ENCODE measurements at regions not wholly inside any gene's neighbourhood (a gene's known extent, or its start where the extent isn't known, plus 50 kb on each side); places are given as distances from the start of the nearest gene placed in this dataset.

DNA sequence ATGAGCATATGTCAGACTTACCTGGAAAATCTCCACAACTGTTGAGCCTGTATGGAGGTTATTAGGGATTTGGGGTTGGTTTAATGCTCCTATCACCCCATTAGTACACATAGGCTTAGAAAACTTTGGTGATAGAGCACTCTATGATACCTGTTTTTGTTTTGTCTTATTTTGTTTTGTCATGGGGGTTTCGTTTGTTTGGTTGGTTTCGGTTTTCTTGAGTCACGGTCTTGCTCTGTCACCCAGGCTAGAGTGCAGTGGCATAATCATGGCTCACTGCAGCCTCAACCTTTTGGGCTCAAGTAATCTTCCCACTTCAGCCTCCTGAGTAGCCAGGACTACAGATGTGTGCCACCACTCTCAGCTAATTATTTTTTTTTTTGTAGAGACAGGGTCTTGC is 70.0 kb downstream of the MZT1 start:
- Mint-ChIP-seq H3K27me3 (peaks cover 4 to 33% (median 28%) of the 10 kb centered on the region in 5 donors), H3K36me3 (no peaks in the 10 kb centered on the region), H3K9me3 (peaks cover 0 to 2% (median 0%) of the 10 kb centered on the region in 11 donors), H3K4me3 (no peak overlapping the region), H3K27ac (no peak overlapping the region), H3K4me1 (peaks cover 0 to 3% (median 0%) of the 10 kb centered on the region in 7 donors)
- Histone ChIP-seq H3K27ac (ENCODE audit: low read depth, low read length) (no peak overlapping the region), H3K4me1 (ENCODE audit: control insufficient read depth in 2 of 2, insufficient read depth in 2 of 2, low read length in 2 of 2) (no peaks in the 10 kb centered on the region), H3K4me3 (ENCODE audit: low read length) (no peak overlapping the region), H3K27me3 (ENCODE audit: control insufficient read depth in 2 of 2, insufficient read depth in 2 of 2, low read length in 2 of 2) (no peaks in the 10 kb centered on the region), H3K36me3 (ENCODE audit: control insufficient read depth in 2 of 3, insufficient read depth in 3 of 3, low read length in 3 of 3) (no peaks in the 10 kb centered on the region), H3K9me3 (ENCODE audit: control insufficient read depth in 2 of 3, low read length in 3 of 3) (no peaks in the 10 kb centered on the region)
- CTCF ChIA-PET = no interaction called here
- intact Hi-C loops (cut with micrococcal nuclease) = no loop called here
- ATAC-seq (no peak), DNase-seq (no peak)
- POLR2A ChIA-PET = no interaction called here

DNA sequence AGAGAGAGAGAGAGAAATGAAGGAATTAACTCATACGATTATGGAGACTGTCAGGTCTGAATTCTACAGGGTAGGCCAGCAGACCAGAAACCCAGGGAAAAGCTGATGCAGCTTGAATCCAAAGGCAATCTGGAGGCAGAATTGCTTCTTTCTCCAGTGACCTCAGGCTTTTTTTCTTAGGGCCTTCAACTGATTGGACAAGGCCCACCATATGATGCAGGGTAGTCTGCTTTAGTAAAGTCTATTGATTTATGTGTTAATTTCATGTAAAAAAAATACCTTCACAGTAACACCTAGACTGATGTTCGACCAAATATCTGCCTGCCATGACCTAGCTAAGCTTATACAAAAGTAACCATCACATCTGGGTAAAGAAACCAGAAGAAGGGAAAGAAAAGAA is 71.1 kb downstream of the MZT1 start:
- ATAC-seq (no peak), DNase-seq (no peak)
- no peaks in the 10 kb centered on the region for H3K9me3 ChIP-seq (ENCODE audit: control insufficient read depth in 2 of 3, low read length in 3 of 3)
- H3K27ac ChIP-seq (ENCODE audit: low read depth, low read length) = no peak overlapping the region
- Mint-ChIP-seq H3K4me1 (peaks cover 0 to 3% (median 0%) of the 10 kb centered on the region in 7 donors), H3K27ac (no peak overlapping the region), H3K4me3 (no peak overlapping the region), H3K9me3 (peaks cover 0 to 2% (median 0%) of the 10 kb centered on the region in 11 donors), H3K27me3 (peaks cover 9 to 31% (median 30%) of the 10 kb centered on the region in 5 donors), H3K36me3 (no peaks in the 10 kb centered on the region)
- intact Hi-C loops (cut with micrococcal nuclease) = no loop called here
- ChIA-PET POLR2A (no interaction called here), CTCF (no interaction called here)
- H3K36me3 ChIP-seq (ENCODE audit: control insufficient read depth in 2 of 3, insufficient read depth in 3 of 3, low read length in 3 of 3) = no peaks in the 10 kb centered on the region
- no peaks in the 10 kb centered on the region for H3K4me1 ChIP-seq (ENCODE audit: control insufficient read depth in 2 of 2, insufficient read depth in 2 of 2, low read length in 2 of 2)
- H3K27me3 ChIP-seq (ENCODE audit: control insufficient read depth in 2 of 2, insufficient read depth in 2 of 2, low read length in 2 of 2) = no peaks in the 10 kb centered on the region
- H3K4me3 ChIP-seq (ENCODE audit: low read length) = no peak overlapping the region

DNA sequence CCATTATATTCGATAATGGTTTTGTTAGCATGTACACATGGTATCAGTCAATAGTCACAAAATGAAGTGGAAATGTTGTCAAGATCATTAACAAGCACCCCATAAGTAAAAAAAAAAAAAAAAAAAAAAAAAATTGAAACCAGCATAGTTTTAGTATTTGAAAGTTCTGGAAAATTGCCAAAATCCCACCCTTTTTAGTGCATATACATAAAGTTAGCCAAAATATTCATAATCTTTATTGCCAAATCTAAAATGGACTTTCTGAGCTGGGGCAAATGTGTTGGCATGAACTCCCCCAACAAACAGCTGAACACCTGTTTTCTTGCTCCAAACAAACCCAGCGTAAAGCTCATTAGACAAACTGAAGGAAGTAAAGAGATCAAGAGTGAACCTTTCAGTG is 73.9 kb downstream of the MZT1 start:
- H3K4me3 ChIP-seq (ENCODE audit: low read length) = no peak overlapping the region
- no peak for ATAC-seq
- no peaks in the 10 kb centered on the region for H3K36me3 Mint-ChIP-seq
- H3K9me3 Mint-ChIP-seq = peaks cover 0 to 2% (median 0%) of the 10 kb centered on the region in 11 donors
- H3K27ac Mint-ChIP-seq = no peak overlapping the region
- H3K27me3 Mint-ChIP-seq = peaks cover 11 to 35% (median 27%) of the 10 kb centered on the region in 5 donors
- H3K27me3 ChIP-seq (ENCODE audit: control insufficient read depth in 2 of 2, insufficient read depth in 2 of 2, low read length in 2 of 2) = no peaks in the 10 kb centered on the region
- no peak overlapping the region for H3K4me3 Mint-ChIP-seq
- DNase-seq = no peak
- H3K9me3 ChIP-seq (ENCODE audit: control insufficient read depth in 2 of 3, low read length in 3 of 3) = no peaks in the 10 kb centered on the region
- H3K4me1 ChIP-seq (ENCODE audit: control insufficient read depth in 2 of 2, insufficient read depth in 2 of 2, low read length in 2 of 2) = no peaks in the 10 kb centered on the region
- H3K36me3 ChIP-seq (ENCODE audit: control insufficient read depth in 2 of 3, insufficient read depth in 3 of 3, low read length in 3 of 3) = no peaks in the 10 kb centered on the region
- CTCF ChIA-PET = no interaction called here
- peaks cover 0 to 3% (median 0%) of the 10 kb centered on the region in 7 donors for H3K4me1 Mint-ChIP-seq
- POLR2A ChIA-PET = no interaction called here
- H3K27ac ChIP-seq (ENCODE audit: low read depth, low read length) = no peak overlapping the region
- intact Hi-C loops (cut with micrococcal nuclease) = no loop called here

DNA sequence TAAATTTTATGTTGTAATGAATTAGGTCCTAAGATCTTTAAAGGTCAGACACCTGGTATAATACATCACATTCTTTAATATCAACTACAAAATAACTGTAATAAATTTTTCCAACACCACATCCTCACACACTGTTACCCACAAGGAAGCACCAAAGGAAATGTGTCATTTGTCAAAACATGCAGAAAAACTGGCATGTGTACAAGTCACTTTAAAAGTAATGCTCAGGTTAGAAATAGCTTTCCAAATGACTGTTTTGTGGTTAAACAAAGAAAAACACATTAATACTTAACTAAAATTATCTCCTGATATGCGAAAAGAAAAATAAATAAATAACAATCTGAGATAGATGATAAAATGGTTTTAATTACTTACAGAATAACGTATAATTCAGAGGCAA is 74.7 kb downstream of the MZT1 start:
- Mint-ChIP-seq H3K4me1 (peaks cover 0 to 3% (median 0%) of the 10 kb centered on the region in 7 donors), H3K27me3 (peaks cover 11 to 28% (median 23%) of the 10 kb centered on the region in 5 donors), H3K4me3 (no peak overlapping the region), H3K36me3 (no peaks in the 10 kb centered on the region), H3K27ac (no peak overlapping the region), H3K9me3 (peaks cover 0 to 1% (median 0%) of the 10 kb centered on the region in 11 donors)
- ATAC-seq = no peak
- POLR2A ChIA-PET = no interaction called here
- CTCF ChIA-PET = no interaction called here
- Histone ChIP-seq H3K4me3 (ENCODE audit: low read length) (no peak overlapping the region), H3K4me1 (ENCODE audit: control insufficient read depth in 2 of 2, insufficient read depth in 2 of 2, low read length in 2 of 2) (no peaks in the 10 kb centered on the region), H3K27me3 (ENCODE audit: control insufficient read depth in 2 of 2, insufficient read depth in 2 of 2, low read length in 2 of 2) (no peaks in the 10 kb centered on the region), H3K36me3 (ENCODE audit: control insufficient read depth in 2 of 3, insufficient read depth in 3 of 3, low read length in 3 of 3) (no peaks in the 10 kb centered on the region), H3K9me3 (ENCODE audit: control insufficient read depth in 2 of 3, low read length in 3 of 3) (no peaks in the 10 kb centered on the region), H3K27ac (ENCODE audit: low read depth, low read length) (no peak overlapping the region)
- no peak for DNase-seq
- intact Hi-C loops (cut with micrococcal nuclease) = loop anchor here in 1 of 2 donors (1.0 kb wide), 1 partner anchor 9 kb away; no protein-coding TSS in a partner anchor

DNA sequence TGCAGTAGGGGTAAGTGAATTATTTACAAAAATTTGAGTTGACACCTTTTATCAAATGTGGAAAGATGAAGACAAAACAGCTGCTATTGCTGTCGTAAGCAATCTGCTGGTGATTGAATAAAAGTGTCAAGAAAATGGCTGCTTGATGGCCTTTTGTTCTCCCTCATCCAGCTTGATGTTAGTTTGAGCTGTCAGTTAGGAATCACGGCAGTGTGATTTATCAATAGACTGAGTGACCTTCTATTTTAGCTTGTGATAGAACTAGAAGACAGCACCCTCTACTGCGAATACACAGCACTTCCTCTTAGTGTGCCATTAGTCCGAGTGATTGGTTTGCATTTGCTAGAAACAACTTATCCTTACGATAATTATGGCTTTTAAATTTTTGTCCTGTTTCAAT is 76.3 kb downstream of the MZT1 start:
- H3K4me3 Mint-ChIP-seq = no peak overlapping the region
- no peaks in the 10 kb centered on the region for H3K36me3 ChIP-seq (ENCODE audit: control insufficient read depth in 2 of 3, insufficient read depth in 3 of 3, low read length in 3 of 3)
- peaks cover 0 to 1% (median 0%) of the 10 kb centered on the region in 11 donors for H3K9me3 Mint-ChIP-seq
- no peak overlapping the region for H3K4me3 ChIP-seq (ENCODE audit: low read length)
- H3K27me3 ChIP-seq (ENCODE audit: control insufficient read depth in 2 of 2, insufficient read depth in 2 of 2, low read length in 2 of 2) = no peaks in the 10 kb centered on the region
- H3K36me3 Mint-ChIP-seq = no peaks in the 10 kb centered on the region
- CTCF ChIA-PET = no interaction called here
- H3K4me1 Mint-ChIP-seq = peaks cover 0 to 3% (median 0%) of the 10 kb centered on the region in 7 donors
- H3K27ac ChIP-seq (ENCODE audit: low read depth, low read length) = no peak overlapping the region
- H3K27ac Mint-ChIP-seq = no peak overlapping the region
- H3K4me1 ChIP-seq (ENCODE audit: control insufficient read depth in 2 of 2, insufficient read depth in 2 of 2, low read length in 2 of 2) = no peaks in the 10 kb centered on the region
- H3K9me3 ChIP-seq (ENCODE audit: control insufficient read depth in 2 of 3, low read length in 3 of 3) = no peaks in the 10 kb centered on the region
- no peak for DNase-seq
- POLR2A ChIA-PET = no interaction called here
- H3K27me3 Mint-ChIP-seq = peaks cover 11 to 33% (median 22%) of the 10 kb centered on the region in 5 donors
- intact Hi-C loops (cut with micrococcal nuclease) = no loop called here
- no peak for ATAC-seq

DNA sequence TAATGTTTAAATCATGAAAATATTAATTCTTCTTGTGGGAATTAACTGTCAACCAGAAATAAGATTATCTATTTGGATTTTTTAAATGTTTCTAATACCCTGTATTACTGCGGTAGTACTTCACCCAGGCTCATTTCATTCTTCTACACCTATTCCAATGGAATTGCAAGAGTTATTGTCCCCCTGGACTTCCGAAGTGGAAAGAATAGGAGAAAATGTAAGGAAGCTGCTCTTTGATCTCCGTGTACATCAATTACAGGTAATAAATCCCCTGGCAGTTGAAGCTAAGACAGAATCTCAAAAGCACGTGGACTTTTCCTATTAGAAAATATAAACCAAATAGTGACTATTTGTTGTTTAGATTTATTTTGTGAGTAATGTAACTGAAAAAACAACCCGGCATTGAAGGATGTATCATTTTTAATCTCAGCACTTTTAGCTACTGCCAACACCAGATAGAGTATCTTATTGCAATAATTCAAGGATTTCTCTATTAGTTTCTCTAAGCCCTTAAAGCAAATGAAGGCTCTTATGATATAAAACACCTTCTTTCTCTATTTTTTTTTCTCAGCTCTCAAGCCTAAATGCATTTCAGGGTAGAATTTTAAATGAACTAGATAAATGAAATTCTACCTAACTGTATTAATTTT is 77.3 kb downstream of the MZT1 start:
- H3K27ac Mint-ChIP-seq = no peak overlapping the region
- H3K36me3 ChIP-seq (ENCODE audit: control insufficient read depth in 2 of 3, insufficient read depth in 3 of 3, low read length in 3 of 3) = no peaks in the 10 kb centered on the region
- no peaks in the 10 kb centered on the region for H3K27me3 ChIP-seq (ENCODE audit: control insufficient read depth in 2 of 2, insufficient read depth in 2 of 2, low read length in 2 of 2)
- POLR2A ChIA-PET = no interaction called here
- intact Hi-C loops (cut with micrococcal nuclease) = no loop called here
- CTCF ChIA-PET = interaction anchor here (0.7 kb wide), 1 partner anchor 20 kb away, joined by 3 read pairs; no protein-coding TSS in a partner anchor
- H3K27ac ChIP-seq (ENCODE audit: low read depth, low read length) = no peak overlapping the region
- ATAC-seq = no peak
- no peak overlapping the region for H3K4me3 Mint-ChIP-seq
- H3K9me3 ChIP-seq (ENCODE audit: control insufficient read depth in 2 of 3, low read length in 3 of 3) = no peaks in the 10 kb centered on the region
- no peaks in the 10 kb centered on the region for H3K36me3 Mint-ChIP-seq
- DNase-seq = no peak
- peaks cover 0 to 3% (median 0%) of the 10 kb centered on the region in 7 donors for H3K4me1 Mint-ChIP-seq
- H3K9me3 Mint-ChIP-seq = no peaks in the 10 kb centered on the region
- H3K4me3 ChIP-seq (ENCODE audit: low read length) = no peak overlapping the region
- H3K27me3 Mint-ChIP-seq = peaks cover 14 to 37% (median 23%) of the 10 kb centered on the region in 5 donors
- H3K4me1 ChIP-seq (ENCODE audit: control insufficient read depth in 2 of 2, insufficient read depth in 2 of 2, low read length in 2 of 2) = no peaks in the 10 kb centered on the region

DNA sequence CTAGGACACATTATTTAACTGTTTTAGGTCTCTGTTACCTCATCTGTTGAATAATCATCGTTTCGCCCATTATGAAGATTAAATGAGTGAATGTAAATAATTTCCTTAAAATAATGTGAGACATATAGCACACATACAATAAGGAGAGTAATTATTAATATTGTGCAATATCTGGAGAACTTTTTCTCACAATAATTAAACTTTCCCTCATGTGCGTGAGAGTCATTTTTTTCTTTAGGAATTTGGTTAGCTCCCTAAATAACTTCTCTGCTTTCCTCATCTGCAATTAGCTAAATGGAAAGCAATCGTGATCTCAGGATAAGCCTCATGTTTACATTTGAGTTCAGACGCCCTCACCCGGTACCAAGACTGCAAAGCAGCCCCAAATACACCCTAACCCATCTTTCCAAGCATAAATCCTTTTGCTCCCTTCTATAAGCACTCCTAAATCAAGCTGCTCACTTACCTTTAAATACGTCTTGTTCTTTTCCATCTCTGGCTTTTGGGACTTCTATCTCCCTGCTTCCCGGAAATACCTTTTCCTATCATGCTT is 78.8 kb downstream of the MZT1 start:
- POLR2A ChIA-PET = no interaction called here

More for the DNA sequence above, 78.8 kb downstream of the MZT1 start:
- no peak overlapping the region for H3K4me3 ChIP-seq (ENCODE audit: low read length)
- H3K36me3 ChIP-seq (ENCODE audit: control insufficient read depth in 2 of 3, insufficient read depth in 3 of 3, low read length in 3 of 3) = no peaks in the 10 kb centered on the region
- H3K27ac ChIP-seq (ENCODE audit: low read depth, low read length) = no peak overlapping the region
- H3K4me1 Mint-ChIP-seq = peaks cover 0 to 3% (median 0%) of the 10 kb centered on the region in 7 donors
- no peaks in the 10 kb centered on the region for H3K27me3 ChIP-seq (ENCODE audit: control insufficient read depth in 2 of 2, insufficient read depth in 2 of 2, low read length in 2 of 2)
- no peaks in the 10 kb centered on the region for H3K9me3 ChIP-seq (ENCODE audit: control insufficient read depth in 2 of 3, low read length in 3 of 3)
- CTCF ChIA-PET = no interaction called here
- peaks cover 7 to 32% (median 17%) of the 10 kb centered on the region in 5 donors for H3K27me3 Mint-ChIP-seq
- ATAC-seq (no peak), DNase-seq (no peak)
- H3K9me3 Mint-ChIP-seq = no peaks in the 10 kb centered on the region
- no peaks in the 10 kb centered on the region for H3K4me1 ChIP-seq (ENCODE audit: control insufficient read depth in 2 of 2, insufficient read depth in 2 of 2, low read length in 2 of 2)
- H3K27ac Mint-ChIP-seq = no peak overlapping the region
- no peaks in the 10 kb centered on the region for H3K36me3 Mint-ChIP-seq
- intact Hi-C loops (cut with micrococcal nuclease) = no loop called here
- no peak overlapping the region for H3K4me3 Mint-ChIP-seq

Measured in naive thymus-derived CD4-positive, alpha-beta T cell (primary cell).